ENCODE measurements at regions not wholly inside any gene's neighbourhood (a gene's known extent, or its start where the extent isn't known, plus 50 kb on each side); places are given as distances from the start of the nearest gene placed in this dataset.

DNA sequence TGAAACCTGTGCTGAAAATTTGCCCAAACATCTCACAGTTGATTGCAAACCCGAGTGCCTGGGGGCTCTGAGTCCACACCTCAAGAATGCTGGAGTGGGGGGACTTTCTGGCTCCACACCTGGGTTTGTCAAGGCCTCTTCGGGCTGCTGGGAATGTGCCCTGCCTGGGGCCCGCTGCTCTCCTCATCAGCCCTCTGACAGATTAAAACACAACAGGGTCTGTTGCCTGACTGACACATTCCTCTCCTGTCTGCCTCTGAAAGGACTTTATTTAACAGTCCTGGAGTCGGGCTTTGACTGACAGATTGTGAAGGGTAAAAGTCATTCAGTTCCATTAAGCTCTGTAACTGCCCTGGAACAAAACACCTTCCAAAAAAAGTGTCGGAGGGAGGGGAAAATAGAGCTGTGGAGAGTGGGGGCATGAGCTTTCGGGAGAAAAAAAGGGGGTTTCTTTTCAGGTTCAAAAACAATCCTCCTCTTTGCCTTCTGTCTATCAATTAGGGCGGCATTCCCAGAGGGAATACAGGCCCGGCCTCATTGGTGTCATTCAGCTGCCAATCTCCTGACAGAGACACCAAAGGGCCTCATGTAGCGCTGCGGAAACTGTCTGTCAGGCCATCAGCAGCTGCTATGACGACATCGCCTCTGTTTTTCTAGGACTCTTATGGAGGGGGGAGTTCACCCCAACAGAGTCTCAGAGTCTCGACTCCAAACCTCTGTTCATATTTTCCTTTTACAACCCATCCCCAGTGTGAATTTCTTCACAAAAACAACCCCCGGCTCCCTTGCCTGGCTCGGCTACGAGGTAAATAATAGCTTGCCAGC lies 398.8 kb upstream of the NFE2L3 start:
- H3K27ac Mint-ChIP-seq: no peak overlapping the region
- H3K4me1 Mint-ChIP-seq (ENCODE audit: low read depth): no peaks in the 10 kb centered on the region
- H3K9me3 Mint-ChIP-seq: no peaks in the 10 kb centered on the region
- H3K4me3 Mint-ChIP-seq: no peak overlapping the region
- H3K27me3 Mint-ChIP-seq: peaks cover 2% of the 10 kb centered on the region
- intact Hi-C loops (cut with micrococcal nuclease): no loop called here
- no peaks in the 10 kb centered on the region for H3K36me3 Mint-ChIP-seq (ENCODE audit: low read depth)

- Mint-ChIP-seq H3K9me3 (no peaks in the 10 kb centered on the region), H3K4me1 (ENCODE audit: low read depth) (no peaks in the 10 kb centered on the region), H3K36me3 (ENCODE audit: low read depth) (no peaks in the 10 kb centered on the region), H3K4me3 (no peak overlapping the region), H3K27ac (no peak overlapping the region), H3K27me3 (peaks cover 2% of the 10 kb centered on the region)
- intact Hi-C loops (cut with micrococcal nuclease): no loop called here
These were observed 398.2 kb upstream of the NFE2L3 start for GRCh38 chr7:25753837-25754236.

GRCh38 chr7:25754333-25754732 lies 397.7 kb upstream of the NFE2L3 start:
- Mint-ChIP-seq H3K4me3 (no peak overlapping the region), H3K36me3 (ENCODE audit: low read depth) (no peaks in the 10 kb centered on the region), H3K4me1 (ENCODE audit: low read depth) (no peaks in the 10 kb centered on the region), H3K27ac (no peak overlapping the region), H3K27me3 (peaks cover 2% of the 10 kb centered on the region), H3K9me3 (no peaks in the 10 kb centered on the region)
- intact Hi-C loops (cut with micrococcal nuclease): no loop called here

DNA sequence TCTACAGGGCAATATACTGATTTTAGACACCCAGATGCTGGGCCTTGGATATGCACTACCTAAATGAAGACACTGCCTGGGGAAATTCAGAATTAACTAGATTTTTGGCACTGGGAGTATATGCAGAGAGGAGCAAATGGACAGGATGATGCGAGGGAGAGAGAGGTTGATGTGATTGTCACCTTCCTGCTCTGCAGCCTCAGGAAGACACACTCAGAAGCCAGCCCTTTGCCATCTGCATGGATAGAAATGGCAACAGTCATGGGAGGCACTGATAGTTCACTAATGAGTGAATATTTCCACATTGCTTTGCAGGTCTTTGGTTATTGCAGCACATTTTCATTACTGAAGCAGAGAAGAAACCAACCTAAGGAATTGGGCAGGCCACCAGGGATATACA lies 397.2 kb upstream of the NFE2L3 start:
- no peak overlapping the region for H3K27ac Mint-ChIP-seq
- H3K4me1 Mint-ChIP-seq (ENCODE audit: low read depth): no peaks in the 10 kb centered on the region
- intact Hi-C loops (cut with micrococcal nuclease): no loop called here
- no peaks in the 10 kb centered on the region for H3K36me3 Mint-ChIP-seq (ENCODE audit: low read depth)
- H3K27me3 Mint-ChIP-seq: peaks cover 2% of the 10 kb centered on the region
- H3K4me3 Mint-ChIP-seq: no peak overlapping the region
- no peaks in the 10 kb centered on the region for H3K9me3 Mint-ChIP-seq

- Mint-ChIP-seq H3K27me3 (peaks cover 2% of the 10 kb centered on the region), H3K9me3 (no peaks in the 10 kb centered on the region), H3K27ac (no peak overlapping the region), H3K4me3 (no peak overlapping the region), H3K4me1 (ENCODE audit: low read depth) (no peaks in the 10 kb centered on the region), H3K36me3 (ENCODE audit: low read depth) (no peaks in the 10 kb centered on the region)
- intact Hi-C loops (cut with micrococcal nuclease): no loop called here
These were observed 395.4 kb upstream of the NFE2L3 start for GRCh38 chr7:25756601-25757000.

- no peaks in the 10 kb centered on the region for H3K4me1 Mint-ChIP-seq (ENCODE audit: low read depth)
- intact Hi-C loops (cut with micrococcal nuclease): no loop called here
- H3K36me3 Mint-ChIP-seq (ENCODE audit: low read depth): no peaks in the 10 kb centered on the region
These were observed 393.4 kb upstream of the NFE2L3 start for GRCh38 chr7:25758559-25758958.

GRCh38 chr7:25759286-25759685 lies 392.7 kb upstream of the NFE2L3 start:
- no peaks in the 10 kb centered on the region for H3K9me3 Mint-ChIP-seq
- no peak overlapping the region for H3K27ac Mint-ChIP-seq
- intact Hi-C loops (cut with micrococcal nuclease): no loop called here
- H3K4me3 Mint-ChIP-seq: no peak overlapping the region
- no peaks in the 10 kb centered on the region for H3K4me1 Mint-ChIP-seq (ENCODE audit: low read depth)
- no peaks in the 10 kb centered on the region for H3K27me3 Mint-ChIP-seq
- H3K36me3 Mint-ChIP-seq (ENCODE audit: low read depth): no peaks in the 10 kb centered on the region

More at GRCh38 chr7:25758559-25758958, 393.4 kb upstream of the NFE2L3 start:
- H3K4me3 Mint-ChIP-seq: no peak overlapping the region
- H3K27me3 Mint-ChIP-seq: peaks cover 2% of the 10 kb centered on the region
- H3K9me3 Mint-ChIP-seq: no peaks in the 10 kb centered on the region
- no peak overlapping the region for H3K27ac Mint-ChIP-seq

DNA sequence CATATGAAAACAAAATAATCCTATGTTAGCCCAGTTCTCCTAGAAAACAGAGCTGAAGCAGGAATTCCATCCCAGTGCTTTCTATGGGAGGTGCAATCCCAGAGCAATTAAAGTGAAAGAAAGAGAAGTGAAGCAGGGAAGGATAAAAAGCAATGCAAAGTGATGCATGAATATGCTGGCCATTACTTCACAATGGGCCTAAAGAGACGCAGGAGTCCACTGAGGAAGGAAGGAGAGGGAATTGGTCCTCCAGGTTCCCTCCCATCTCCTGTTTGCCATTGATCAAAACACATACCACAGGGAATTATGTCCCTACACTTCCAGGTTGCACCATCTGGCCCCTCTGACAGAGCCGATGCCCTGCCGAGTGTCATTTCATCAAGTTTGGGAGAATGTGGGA lies 392.2 kb upstream of the NFE2L3 start:
- no peaks in the 10 kb centered on the region for H3K9me3 Mint-ChIP-seq
- no peak overlapping the region for H3K4me3 Mint-ChIP-seq
- no peaks in the 10 kb centered on the region for H3K27me3 Mint-ChIP-seq
- no peak overlapping the region for H3K27ac Mint-ChIP-seq
- H3K36me3 Mint-ChIP-seq (ENCODE audit: low read depth): no peaks in the 10 kb centered on the region
- no peaks in the 10 kb centered on the region for H3K4me1 Mint-ChIP-seq (ENCODE audit: low read depth)
- intact Hi-C loops (cut with micrococcal nuclease): no loop called here

DNA sequence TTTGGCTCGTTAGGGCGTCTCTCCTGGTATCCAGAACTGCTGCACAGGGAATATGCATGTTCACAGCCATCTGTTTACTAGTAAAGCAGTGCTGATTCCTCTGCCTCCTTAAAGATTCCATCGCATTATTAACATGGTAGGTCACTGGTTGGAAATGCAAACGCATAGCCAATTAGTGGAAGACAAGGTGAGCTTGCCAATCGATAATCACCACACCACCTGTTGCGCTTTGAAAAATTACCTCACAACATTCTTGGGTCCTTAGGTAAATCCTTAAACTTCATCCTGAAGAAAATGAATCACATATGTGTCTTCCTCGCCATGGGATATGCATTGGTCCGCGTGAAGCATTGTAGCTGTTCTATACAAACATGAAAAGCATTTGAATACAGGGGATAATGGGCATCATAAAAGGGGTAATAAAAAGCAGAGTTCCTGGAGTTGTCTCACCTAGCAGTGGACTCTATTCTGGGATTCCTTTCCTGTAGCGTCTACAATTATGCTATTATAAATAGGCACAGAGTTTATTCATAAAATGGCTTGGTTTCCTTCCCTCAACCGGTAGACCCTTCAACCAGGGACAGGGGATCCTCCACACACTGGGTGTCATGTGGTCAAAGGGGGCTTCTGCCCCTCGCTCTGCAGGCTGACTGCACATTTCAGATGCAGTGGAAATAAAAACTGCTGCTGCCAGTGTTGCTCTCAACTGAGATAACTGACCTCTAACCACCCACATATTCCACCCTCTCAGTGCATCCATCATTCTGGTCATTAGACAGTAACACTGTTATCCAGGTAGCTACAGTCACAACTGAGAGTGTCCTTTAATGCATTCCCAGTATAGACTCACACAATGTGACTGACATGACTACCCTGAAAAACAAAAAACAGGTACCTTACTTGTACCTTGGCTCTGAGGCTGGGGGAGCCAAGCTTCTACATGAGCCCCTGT lies 389.2 kb upstream of the NFE2L3 start:
- H3K27ac Mint-ChIP-seq: no peak overlapping the region
- peaks cover 2% of the 10 kb centered on the region for H3K27me3 Mint-ChIP-seq
- H3K36me3 Mint-ChIP-seq (ENCODE audit: low read depth): no peaks in the 10 kb centered on the region
- no peak overlapping the region for H3K4me3 Mint-ChIP-seq
- H3K9me3 Mint-ChIP-seq: no peaks in the 10 kb centered on the region
- H3K4me1 Mint-ChIP-seq (ENCODE audit: low read depth): no peaks in the 10 kb centered on the region
- intact Hi-C loops (cut with micrococcal nuclease): no loop called here

GRCh38 chr7:25763463-25763860 lies 388.5 kb upstream of the NFE2L3 start:
- no peak overlapping the region for H3K27ac Mint-ChIP-seq
- H3K4me3 Mint-ChIP-seq: no peak overlapping the region
- no peaks in the 10 kb centered on the region for H3K9me3 Mint-ChIP-seq
- H3K36me3 Mint-ChIP-seq (ENCODE audit: low read depth): no peaks in the 10 kb centered on the region
- no peaks in the 10 kb centered on the region for H3K4me1 Mint-ChIP-seq (ENCODE audit: low read depth)
- intact Hi-C loops (cut with micrococcal nuclease): no loop called here
- H3K27me3 Mint-ChIP-seq: peaks cover 2% of the 10 kb centered on the region

GRCh38 chr7:25765110-25765655 lies 386.8 kb upstream of the NFE2L3 start:
- Mint-ChIP-seq H3K4me3 (no peak overlapping the region), H3K27ac (no peak overlapping the region), H3K36me3 (ENCODE audit: low read depth) (no peaks in the 10 kb centered on the region), H3K27me3 (peaks cover 2% of the 10 kb centered on the region), H3K4me1 (ENCODE audit: low read depth) (no peaks in the 10 kb centered on the region), H3K9me3 (no peaks in the 10 kb centered on the region)
- intact Hi-C loops (cut with micrococcal nuclease): no loop called here

GRCh38 chr7:25770235-25770634 lies 381.8 kb upstream of the NFE2L3 start:
- Mint-ChIP-seq H3K27ac (no peak overlapping the region), H3K27me3 (peaks cover 2% of the 10 kb centered on the region), H3K4me1 (ENCODE audit: low read depth) (no peaks in the 10 kb centered on the region), H3K36me3 (ENCODE audit: low read depth) (no peaks in the 10 kb centered on the region), H3K4me3 (no peak overlapping the region), H3K9me3 (no peaks in the 10 kb centered on the region)
- intact Hi-C loops (cut with micrococcal nuclease): no loop called here

DNA sequence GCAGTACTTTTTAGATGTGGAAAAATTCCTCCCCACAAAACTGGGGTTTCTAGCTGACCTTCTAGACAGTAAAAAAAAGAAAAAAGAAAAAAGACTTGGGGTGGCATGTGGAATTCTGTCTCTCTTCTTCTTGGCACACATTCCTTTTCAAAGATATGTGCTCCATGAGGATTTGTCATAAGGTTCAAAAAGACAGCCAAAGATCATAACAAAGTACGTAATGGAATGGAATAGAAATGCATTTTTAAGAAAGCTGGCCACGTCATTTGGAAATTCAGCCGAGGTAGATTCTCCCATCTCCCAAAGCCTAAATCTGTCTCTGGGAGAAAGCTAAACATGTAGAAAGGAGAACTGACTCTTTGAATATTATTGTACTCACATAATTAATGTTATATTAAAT lies 381.3 kb upstream of the NFE2L3 start:
- Mint-ChIP-seq H3K4me1 (ENCODE audit: low read depth) (no peaks in the 10 kb centered on the region), H3K9me3 (no peaks in the 10 kb centered on the region), H3K27me3 (peaks cover 2% of the 10 kb centered on the region), H3K36me3 (ENCODE audit: low read depth) (no peaks in the 10 kb centered on the region), H3K4me3 (no peak overlapping the region), H3K27ac (no peak overlapping the region)
- intact Hi-C loops (cut with micrococcal nuclease): no loop called here

GRCh38 chr7:25771491-25771890 lies 380.5 kb upstream of the NFE2L3 start:
- Mint-ChIP-seq H3K9me3 (no peaks in the 10 kb centered on the region), H3K4me1 (ENCODE audit: low read depth) (no peaks in the 10 kb centered on the region), H3K4me3 (no peak overlapping the region), H3K27me3 (no peaks in the 10 kb centered on the region), H3K27ac (no peak overlapping the region), H3K36me3 (ENCODE audit: low read depth) (no peaks in the 10 kb centered on the region)
- intact Hi-C loops (cut with micrococcal nuclease): no loop called here

All from dendritic cell treated with granulocyte-macrophage colony-stimulating factor and Interleukin-4, amounts not matched to agents 40 ng/mL and 50 ng/mL, for 4 days (primary cell).